Hepatocyte (in vitro differentiated cells): ENCODE measurements at regions not wholly inside any gene's neighbourhood (a gene's known extent, or its start where the extent isn't known, plus 50 kb on each side); places are given as distances from the start of the nearest gene placed in this dataset.

Experiments used
- DNase-seq: peaks from one replicate; pipeline ENCODE4 v3.0.0-alpha.2; 2016; ENCODE audit warnings: low spot score
- H2AFZ ChIP-seq: fragments of 200-600 bp; sonication (generic); 2 replicates; pipeline ENCODE4 v1.6.0; 2016; ENCODE audit warnings: antibody characterized with exemption, mild to moderate bottlenecking
- H3K27ac ChIP-seq: fragments of 200-600 bp; sonication (generic); 2 replicates; pipeline ENCODE4 v1.5.1; 2016; ENCODE audit warnings: mild to moderate bottlenecking
- H3K27me3 ChIP-seq: fragments of 200-600 bp; sonication (generic); 2 replicates; pipeline ENCODE4 v1.6.1; 2016
- H3K36me3 ChIP-seq: fragments of 200-600 bp; sonication (generic); replicated peaks from 2 replicates; pipeline ENCODE4 v1.5.1; 2016; ENCODE audit warnings: low read depth; ENCODE audit not compliant: insufficient read depth
- H3K4me1 ChIP-seq: fragments of 200-600 bp; sonication (generic); 2 replicates; pipeline ENCODE4 v1.5.1; 2016; ENCODE audit warnings: mild to moderate bottlenecking, moderate library complexity; ENCODE audit not compliant: insufficient read depth
- H3K4me2 ChIP-seq: fragments of 200-600 bp; sonication (generic); 2 replicates; pipeline ENCODE4 v1.6.0; 2016
- H3K4me3 ChIP-seq: fragments of 200-600 bp; sonication (generic); 2 replicates; pipeline ENCODE4 v1.5.1; 2016; ENCODE audit warnings: mild to moderate bottlenecking
- H3K79me2 ChIP-seq: fragments of 200-600 bp; sonication (generic); 2 replicates; pipeline ENCODE4 v1.6.0; 2017; ENCODE audit warnings: mild to moderate bottlenecking
- H3K9me2 ChIP-seq: fragments of 200-600 bp; sonication (generic); replicated peaks from 2 replicates; pipeline ENCODE4 v1.6.0; 2017; ENCODE audit warnings: mild to moderate bottlenecking; ENCODE audit not compliant: insufficient read depth
- H3K9me3 ChIP-seq: fragments of 200-600 bp; sonication (generic); 2 replicates; pipeline ENCODE4 v1.5.1; 2016; ENCODE audit warnings: low read depth, mild to moderate bottlenecking
- H4K20me1 ChIP-seq: fragments of 200-600 bp; sonication (generic); 2 replicates; pipeline ENCODE4 v1.6.0; 2016; ENCODE audit warnings: mild to moderate bottlenecking; ENCODE audit not compliant: insufficient read depth, poor library complexity, severe bottlenecking
- EZH2 ChIP-seq: fragments of 200-600 bp; sonication (generic); IDR thresholded peaks from 2 replicates; pipeline ENCODE4 v1.6.1; 2016; ENCODE audit warnings: antibody characterized with exemption, mild to moderate bottlenecking, borderline replicate concordance
- EZH2phosphoT487 ChIP-seq: fragments of 200-600 bp; sonication (generic); IDR thresholded peaks from one replicate; pipeline ENCODE4 v1.6.1; 2018; ENCODE audit warnings: antibody characterized with exemption, mild to moderate bottlenecking, low read depth, moderate library complexity; ENCODE audit not compliant: unreplicated experiment, severe bottlenecking
- WGBS: methylation state at CpG from one replicate; pipeline ENCODE4 v1.1.6; 2016; ENCODE audit warnings: low lambda C conversion rate; ENCODE audit errors: missing lambda C conversion rate; 5-methylcytosine and 5-hydroxymethylcytosine counted together
- TF ChIP-seq, protein P1 (sequence below): fragments of 200-600 bp; sonication (generic); IDR thresholded peaks from 2 replicates; pipeline ENCODE4 v1.5.1; 2016; ENCODE audit warnings: antibody characterized with exemption, mild to moderate bottlenecking; ENCODE audit not compliant: poor library complexity

DNA sequence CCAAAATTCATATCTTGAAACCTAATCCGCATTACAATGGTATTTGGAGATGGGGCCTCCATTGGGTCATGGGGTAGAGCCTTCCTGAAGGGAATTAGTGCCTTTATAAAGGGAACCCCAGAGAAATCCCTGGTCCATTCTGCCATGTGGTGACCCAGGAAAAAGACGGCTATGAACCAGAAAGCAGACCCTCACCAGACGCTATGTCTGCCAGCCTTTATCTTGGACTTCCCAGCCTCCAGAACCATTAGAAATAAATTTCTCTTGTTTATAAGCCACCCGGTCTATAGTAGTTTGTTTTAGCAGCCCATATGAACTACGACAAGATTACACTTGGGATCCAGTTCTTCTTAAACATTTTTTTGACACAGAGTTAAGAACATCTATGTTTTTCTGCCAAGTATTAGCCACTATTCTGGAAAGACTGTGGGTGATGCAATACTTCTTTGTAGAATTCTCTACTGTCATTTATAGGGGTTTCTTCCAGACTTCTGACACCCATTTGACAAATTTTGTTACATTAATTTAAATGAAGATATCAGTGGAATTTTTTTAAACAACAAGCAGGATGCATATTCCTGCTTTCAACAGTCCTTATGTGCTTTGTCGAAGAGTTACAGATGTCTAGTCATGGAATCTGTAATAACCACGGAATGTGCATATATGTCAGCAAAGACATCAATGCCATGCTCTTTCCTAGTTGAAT lies 572.4 kb downstream of the NR2F1-AS1 start:
- TF ChIP-seq, protein P1, sequence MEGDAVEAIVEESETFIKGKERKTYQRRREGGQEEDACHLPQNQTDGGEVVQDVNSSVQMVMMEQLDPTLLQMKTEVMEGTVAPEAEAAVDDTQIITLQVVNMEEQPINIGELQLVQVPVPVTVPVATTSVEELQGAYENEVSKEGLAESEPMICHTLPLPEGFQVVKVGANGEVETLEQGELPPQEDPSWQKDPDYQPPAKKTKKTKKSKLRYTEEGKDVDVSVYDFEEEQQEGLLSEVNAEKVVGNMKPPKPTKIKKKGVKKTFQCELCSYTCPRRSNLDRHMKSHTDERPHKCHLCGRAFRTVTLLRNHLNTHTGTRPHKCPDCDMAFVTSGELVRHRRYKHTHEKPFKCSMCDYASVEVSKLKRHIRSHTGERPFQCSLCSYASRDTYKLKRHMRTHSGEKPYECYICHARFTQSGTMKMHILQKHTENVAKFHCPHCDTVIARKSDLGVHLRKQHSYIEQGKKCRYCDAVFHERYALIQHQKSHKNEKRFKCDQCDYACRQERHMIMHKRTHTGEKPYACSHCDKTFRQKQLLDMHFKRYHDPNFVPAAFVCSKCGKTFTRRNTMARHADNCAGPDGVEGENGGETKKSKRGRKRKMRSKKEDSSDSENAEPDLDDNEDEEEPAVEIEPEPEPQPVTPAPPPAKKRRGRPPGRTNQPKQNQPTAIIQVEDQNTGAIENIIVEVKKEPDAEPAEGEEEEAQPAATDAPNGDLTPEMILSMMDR: no peak

DNA sequence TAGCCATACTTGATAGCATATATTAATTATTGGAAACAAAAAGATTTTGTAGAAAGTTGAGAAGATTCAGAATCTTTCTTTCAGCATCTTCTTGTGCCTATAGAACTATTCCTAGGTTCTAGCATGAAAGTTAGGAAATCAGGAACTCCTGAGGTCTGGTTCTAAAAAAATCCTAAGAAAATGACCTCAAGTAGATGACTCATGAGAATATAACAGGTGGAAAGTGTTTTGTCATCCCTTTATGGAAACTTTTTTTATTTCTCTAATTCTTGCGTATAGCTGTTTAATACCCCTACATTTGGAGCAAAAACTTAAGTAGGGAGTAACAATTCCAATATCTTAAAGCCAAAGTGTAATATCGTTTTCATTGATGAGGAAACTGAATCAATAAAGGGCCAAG lies 574.1 kb downstream of the NR2F1-AS1 start:
- Histone ChIP-seq H3K27ac (no peak overlapping the region), H3K27me3 (no peaks in the 10 kb centered on the region), H4K20me1 (no peaks in the 10 kb centered on the region), H3K9me2 (no peaks in the 10 kb centered on the region), H3K79me2 (no peaks in the 10 kb centered on the region), H3K9me3 (no peaks in the 10 kb centered on the region), H3K4me2 (no peak overlapping the region), H3K4me1 (no peaks in the 10 kb centered on the region), H2AFZ (no peak overlapping the region), H3K36me3 (no peaks in the 10 kb centered on the region), H3K4me3 (no peak overlapping the region)
- DNase-seq: no peak
- TF ChIP-seq, protein P1: no peak
- TF ChIP-seq EZH2phosphoT487: no peak
- TF ChIP-seq EZH2: no peak
- WGBS: 45% methylated on average over 2 of the region's 2 CpGs

More for the DNA sequence above, 572.4 kb downstream of the NR2F1-AS1 start:
- Histone ChIP-seq H3K9me3 (no peaks in the 10 kb centered on the region), H3K27ac (no peak overlapping the region), H3K27me3 (no peaks in the 10 kb centered on the region), H3K36me3 (no peaks in the 10 kb centered on the region), H3K79me2 (no peaks in the 10 kb centered on the region), H2AFZ (no peak overlapping the region), H3K4me1 (no peaks in the 10 kb centered on the region), H3K4me2 (no peak overlapping the region), H4K20me1 (no peaks in the 10 kb centered on the region), H3K4me3 (no peak overlapping the region), H3K9me2 (no peaks in the 10 kb centered on the region)
- WGBS: 81% methylated on average over 7 of the region's 7 CpGs
- DNase-seq: no peak

DNA sequence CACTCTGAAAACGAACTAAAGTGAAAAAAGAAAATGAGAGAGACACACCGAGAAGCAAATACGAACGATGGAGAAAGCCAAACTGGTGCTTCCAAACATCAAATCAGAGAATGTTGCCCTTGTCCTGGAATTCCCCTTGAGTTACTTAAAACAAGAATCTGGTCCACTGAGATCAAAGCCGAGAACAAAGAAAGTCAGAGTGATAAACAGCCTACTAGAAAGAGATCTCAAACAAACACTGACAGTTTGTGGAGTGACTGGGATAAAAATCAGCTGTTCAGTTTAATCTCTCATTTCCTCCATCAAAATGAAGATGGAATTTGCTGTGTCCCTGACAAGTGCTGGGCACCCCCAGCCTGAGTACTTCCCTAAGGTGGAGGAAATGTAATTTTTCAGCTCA lies 582.6 kb downstream of the NR2F1-AS1 start:
- no peaks in the 10 kb centered on the region for H3K79me2 ChIP-seq
- peak overlapping the region; percentile 36 for H3K27ac ChIP-seq
- H4K20me1 ChIP-seq: no peaks in the 10 kb centered on the region
- no peak for DNase-seq
- H3K9me2 ChIP-seq: no peaks in the 10 kb centered on the region
- H3K4me3 ChIP-seq: no peak overlapping the region
- no peaks in the 10 kb centered on the region for H3K36me3 ChIP-seq
- H3K27me3 ChIP-seq: no peaks in the 10 kb centered on the region
- TF ChIP-seq EZH2phosphoT487 (no peak), EZH2 (no peak)
- TF ChIP-seq, protein P1: no peak
- H3K4me2 ChIP-seq: peak overlapping the region; percentile 55
- 25% methylated on average over 5 of the region's 5 CpGs for WGBS
- no peak overlapping the region for H2AFZ ChIP-seq
- no peaks in the 10 kb centered on the region for H3K4me1 ChIP-seq
- H3K9me3 ChIP-seq: no peaks in the 10 kb centered on the region
